NCI-H128 (cell line): ENCODE measurements at regions not wholly inside any gene's neighbourhood (a gene's known extent, or its start where the extent isn't known, plus 50 kb on each side); places are given as distances from the start of the nearest gene placed in this dataset.

Experiments
- DNase-seq: peaks from one replicate; lab custom pipeline; 2025; ENCODE audit not compliant: unreplicated experiment; lab: John Stamatoyannopoulos, UW

DNA sequence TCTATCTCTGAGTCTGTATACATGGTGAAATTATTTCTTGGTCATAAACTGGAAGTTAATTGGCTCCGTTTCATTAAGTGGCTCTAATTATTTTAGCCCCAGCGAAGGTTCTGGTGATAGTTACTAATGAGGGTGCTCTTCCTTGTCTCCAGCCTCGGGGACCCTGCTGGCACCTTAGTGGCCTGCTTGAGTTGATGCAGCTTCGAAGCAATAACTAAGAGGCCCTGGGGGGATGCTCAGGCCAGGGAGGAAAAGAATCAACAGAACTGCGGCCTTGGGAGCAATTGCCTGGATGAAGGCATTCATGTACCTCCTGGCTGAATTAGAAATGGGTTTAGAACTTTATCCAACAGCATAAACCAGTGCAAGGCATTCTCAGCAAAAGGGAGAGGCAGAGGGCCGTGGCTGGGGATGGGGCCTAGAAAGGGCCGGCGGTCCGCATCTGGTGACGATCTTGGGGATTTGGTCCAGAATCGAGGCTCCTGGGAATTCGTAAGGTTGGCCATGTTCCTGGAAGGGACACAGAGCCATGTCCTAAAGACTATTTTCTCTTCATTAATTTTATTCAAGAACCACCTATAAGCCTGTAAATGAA is 100.0 kb upstream of the AJAP1 start:
- DNase-seq = no peak

DNA sequence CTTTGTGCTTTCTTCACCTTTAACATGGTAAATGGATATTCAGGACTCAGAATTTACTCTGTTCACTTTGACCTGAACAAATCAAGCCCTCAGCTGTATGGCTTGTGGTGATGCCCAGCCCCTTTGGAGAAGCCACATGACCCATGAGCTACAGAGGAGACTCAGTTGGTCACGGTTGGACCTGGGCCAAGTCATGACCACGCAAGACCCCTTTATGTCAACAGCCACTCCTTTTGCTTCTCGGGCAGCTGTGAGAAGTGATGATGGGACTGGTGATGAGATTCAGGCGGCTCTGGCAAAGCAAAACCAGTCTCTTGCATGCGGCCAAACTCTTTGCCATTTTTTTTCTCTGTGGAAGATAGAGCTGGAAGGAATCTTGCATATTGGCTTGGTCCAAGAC is 96.5 kb upstream of the AJAP1 start:
- DNase-seq = no peak

DNA sequence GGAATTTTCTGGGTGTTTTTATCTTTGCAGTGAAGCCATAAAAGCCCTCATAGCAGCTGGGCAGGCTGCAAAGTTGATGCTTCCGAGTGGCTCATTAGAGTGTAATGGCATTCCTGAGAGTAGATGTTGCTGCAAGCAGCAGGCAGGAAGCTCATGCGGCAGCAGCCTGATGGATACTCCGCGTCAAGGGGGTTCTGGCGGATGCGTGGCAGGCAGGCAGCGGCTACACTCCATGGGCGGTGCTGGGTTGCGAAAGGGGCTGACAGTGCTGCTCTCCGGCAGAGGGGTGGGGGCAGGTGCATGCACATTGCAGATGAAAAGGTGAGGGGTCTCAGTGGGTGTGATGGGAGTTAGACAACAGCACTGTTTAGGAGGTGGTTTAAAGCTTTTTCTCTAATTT is 93.2 kb upstream of the AJAP1 start:
- no peak for DNase-seq

DNA sequence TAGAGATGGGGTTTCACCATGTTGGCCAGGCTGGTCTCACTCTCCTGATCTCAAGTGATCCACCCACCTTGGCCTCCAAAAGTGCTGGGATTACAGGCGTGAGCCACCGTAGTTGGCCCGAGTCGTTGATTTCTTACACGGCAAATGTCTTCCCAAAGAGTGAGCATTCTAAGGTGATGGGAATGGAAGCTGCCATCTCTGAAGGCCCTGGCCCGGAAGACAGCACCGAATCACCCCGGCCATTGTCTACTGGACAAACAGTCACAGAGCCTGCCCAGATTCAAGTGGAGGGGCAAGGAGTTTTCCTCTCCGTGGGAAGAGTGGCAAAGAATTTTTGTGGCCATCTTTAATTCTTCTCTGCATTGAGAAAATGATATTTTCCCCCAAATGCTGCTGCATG is 92.1 kb upstream of the AJAP1 start:
- DNase-seq = no peak

DNA sequence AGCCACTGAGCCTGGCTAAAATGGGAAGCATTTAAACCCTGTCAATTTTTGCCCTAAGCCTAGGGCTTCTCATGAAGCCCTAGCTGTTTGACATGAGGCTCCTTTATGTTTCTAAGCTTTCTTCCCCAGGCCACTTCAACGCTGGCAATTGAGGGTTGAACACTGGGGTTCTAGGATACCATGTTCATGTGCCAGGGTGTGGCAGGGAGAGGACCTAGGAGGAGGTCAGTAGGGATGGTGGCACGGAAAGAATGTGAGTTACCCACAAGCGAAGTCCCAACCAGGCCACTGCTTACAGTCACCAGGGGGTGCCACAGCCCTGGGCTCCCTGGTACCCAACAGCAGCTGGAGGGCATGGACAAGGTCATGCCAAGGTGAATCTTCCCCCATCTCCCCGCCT is 90.8 kb upstream of the AJAP1 start:
- no peak for DNase-seq

DNA sequence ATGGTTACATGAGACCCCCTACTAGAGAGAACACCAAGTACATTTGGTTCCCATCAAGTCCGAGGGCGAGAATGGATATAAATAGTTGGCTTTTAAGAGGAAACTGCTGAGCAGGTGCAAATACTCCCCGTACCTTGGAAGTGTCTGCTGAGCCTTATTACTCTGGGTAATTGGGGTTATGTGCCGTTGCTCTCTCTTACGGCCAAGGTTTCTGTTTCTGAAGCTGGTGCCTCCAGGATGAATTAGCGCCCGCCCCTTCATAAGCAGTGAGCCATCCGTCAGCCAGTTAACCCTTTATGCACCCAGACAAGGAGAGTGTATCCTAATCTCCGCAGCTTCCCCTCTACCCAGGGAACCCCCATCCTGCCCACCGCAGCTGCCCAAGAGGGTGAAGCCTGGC is 90.4 kb upstream of the AJAP1 start:
- no peak for DNase-seq

DNA sequence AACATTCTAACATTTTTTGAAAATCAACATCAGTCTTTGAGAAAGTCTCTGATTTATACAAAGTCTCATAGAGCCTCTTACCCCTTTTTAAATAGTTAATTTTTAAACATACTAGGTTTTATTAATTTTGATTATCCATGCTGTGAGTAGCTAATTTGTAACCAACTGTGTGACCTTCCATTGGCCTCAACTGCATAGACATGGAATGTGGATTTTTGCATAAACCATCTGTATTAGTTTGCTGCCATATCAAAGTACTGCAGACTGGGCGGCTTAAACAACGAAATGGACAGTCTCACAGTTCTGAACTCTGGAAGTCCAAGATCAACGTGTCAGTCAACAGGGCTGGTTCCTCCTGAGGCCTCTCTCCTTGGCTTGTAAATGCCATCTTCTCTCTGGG is 89.2 kb upstream of the AJAP1 start:
- no peak for DNase-seq

DNA sequence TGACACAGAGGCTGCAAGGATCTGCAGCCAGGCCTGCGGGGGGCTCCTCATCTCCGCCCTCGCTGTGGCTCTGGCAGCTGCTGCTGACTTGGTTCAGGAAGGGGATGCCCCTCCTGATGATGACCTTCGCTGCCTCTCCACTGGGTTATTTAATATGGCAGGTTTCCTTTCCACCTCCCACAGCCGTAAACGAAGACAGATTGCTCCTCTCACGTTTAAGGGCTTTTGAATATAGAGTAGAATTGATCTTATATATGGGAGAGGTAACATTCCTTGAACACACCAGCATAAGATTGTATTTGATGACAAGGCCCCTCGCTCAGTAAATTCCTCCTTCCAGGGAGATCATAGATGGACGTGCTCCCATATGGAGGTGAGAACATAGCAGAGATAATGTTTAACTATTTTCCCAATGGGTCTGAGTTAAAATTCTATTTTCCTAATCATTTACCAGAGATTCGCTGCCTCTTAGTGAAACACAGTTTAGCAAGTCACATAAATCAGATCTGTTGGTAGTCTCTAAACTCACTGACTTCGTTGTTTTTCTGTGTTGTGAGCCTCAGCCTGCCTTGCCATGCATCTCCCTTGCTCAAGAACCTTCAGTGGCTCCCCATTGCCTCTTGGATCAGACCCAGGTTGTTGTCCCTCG is 88.5 kb upstream of the AJAP1 start:
- no peak for DNase-seq

DNA sequence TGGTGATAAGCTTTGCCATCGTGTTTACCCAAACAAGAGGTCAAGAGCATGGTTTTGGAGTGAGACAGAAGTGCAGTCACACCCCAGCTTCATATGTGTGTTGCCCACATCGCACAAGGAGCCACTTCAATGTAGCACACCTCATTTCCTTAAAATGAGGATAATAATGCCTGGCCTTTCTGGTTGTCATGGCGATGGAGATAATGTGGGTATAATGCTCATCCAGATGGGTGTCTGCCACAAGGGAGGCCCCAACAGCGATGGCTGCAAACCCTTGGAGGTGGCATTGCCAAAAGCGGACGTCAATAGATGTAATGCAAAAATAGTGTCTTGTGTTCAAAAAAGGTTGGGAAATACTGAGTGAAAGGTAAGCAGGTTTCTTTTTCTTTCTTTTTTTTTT is 83.1 kb upstream of the AJAP1 start:
- no peak for DNase-seq

DNA sequence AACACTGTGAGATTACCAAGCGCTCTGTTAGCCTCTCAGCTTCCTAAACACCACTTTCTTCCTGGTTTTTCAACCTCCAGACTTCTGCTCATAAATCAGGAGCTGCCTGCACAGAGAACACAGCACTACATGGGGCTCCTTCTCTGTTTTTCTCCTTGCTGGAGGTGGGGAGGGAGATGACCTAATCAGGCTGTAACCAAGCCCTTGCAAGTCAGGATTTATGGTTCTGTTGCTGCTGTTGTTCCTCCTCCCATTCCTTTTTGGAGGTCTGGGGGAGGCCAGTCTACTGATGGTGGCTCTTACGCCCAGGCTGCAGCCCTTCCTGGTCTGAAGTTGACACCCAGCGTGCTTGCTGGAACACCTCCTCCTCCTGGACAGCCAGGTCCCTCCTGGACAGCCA is 80.9 kb upstream of the AJAP1 start:
- DNase-seq = no peak

DNA sequence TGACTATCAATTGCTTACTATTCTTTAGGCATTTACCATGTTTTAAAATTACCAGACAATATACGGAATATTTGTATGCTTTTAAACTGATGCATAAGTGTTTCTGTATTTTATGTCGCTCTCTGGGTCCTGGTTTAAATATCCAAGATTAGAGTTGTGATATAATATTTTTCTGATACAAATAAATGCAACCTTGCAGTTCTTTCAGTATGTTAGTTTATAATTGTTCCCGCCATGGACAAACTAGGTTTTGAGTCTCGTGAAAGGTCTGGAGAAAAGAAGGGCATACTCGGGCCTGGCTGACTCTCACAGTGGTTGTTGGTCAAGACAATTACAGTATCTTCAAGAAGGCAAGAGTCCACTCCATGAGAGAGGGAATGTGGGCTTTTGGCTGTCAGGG is 72.6 kb upstream of the AJAP1 start:
- no peak for DNase-seq

DNA sequence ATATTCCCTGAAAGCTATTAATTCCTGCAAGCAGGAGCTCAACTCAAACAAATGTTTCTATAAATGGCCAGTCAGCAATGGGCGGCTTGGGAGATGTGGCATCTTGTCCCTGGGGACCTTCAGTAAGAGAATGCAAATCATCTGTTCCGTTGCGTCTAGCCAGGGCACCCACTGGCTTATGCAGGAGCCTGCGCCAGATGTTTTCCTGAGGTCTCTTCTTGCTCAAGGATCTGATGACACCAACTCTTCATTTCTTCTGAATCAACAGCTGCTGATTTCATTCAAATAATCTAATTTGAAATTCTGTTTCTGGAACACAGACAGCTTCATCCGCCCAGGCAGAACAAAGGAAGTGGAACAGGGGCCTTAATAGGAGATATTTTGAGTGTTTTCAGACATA is 70.0 kb upstream of the AJAP1 start:
- DNase-seq = no peak

DNA sequence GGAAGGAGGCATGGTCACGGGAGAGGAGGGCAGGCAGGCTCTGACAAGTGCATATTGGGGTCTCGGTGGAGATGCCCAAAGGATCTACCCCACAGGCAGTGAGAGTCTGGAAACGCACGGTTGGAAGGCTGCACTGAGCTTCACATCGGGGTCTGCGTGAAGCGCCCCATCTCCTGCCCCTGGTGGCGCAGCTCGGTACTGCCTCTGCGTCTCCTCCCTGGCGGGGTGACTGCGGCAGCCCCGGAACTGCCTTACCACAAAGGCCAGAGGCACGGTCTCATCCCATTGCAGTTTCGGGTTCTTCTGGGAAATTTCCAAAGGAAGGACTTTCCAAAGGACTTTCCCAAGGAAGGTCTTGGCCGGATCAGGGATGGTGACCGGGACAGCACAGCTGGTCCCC is 69.2 kb upstream of the AJAP1 start:
- no peak for DNase-seq

DNA sequence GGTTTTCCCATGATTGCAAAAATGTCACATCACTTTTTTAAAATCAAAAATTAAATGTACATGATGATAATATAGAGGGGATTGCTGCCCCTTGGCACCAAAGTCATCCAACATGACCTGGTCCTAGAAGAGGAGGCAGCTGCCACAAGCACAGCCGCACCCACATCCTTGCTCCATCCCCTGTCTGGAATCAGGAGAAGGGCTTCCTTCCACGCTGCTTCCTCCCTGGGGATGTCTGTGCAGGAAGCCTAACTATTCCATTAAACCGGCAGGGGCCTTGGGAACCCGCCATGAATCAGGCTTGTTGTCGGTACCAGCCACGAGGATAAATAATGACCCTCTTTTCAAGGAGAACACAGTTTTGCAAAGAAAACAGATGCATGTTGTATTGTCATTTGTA is 68.7 kb upstream of the AJAP1 start:
- DNase-seq = no peak

DNA sequence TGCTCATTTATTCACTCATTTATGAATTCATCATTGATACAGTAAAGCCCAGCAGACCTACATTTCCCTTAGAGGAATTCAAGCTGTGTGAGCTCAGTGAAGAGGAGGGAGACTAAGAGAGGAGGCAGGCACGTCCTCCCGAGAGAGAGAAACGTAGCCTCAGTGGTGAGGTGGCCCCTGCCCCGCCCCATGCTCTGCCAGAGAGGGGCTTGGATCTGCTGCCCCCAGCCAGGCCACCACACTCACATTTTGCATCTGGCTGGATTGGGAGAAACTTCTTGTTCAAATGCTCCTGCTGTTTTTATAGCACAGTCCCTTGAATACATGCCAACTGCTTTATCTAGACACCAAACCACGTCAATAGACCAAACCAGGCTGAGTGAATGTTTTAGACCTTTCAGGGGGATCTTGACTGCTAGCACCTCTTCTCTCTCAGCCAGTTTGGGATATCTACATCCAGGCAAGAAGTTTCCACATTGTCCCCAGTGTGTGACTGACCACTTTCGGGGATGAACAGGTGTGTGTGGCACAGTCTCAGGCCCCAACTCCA is 67.7 kb upstream of the AJAP1 start:
- DNase-seq = no peak

DNA sequence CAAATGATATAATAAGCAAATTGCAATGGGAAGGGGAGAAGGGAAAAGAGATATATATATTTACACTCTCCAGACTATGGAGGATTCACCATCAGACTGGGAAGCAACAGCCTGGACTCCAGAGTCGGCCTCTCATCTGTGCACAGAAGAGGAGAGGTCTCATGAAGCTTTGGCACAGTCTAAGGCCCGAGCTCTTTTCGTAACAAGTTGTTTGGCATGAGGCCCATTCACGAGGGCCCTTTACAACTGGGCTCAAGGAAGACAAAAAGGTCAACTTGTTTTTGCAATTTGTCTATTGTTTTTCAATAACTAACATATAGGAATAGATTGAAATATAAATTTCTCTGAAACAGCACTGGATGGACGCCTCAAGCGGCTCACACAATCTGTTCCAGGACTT is 66.7 kb upstream of the AJAP1 start:
- no peak for DNase-seq

DNA sequence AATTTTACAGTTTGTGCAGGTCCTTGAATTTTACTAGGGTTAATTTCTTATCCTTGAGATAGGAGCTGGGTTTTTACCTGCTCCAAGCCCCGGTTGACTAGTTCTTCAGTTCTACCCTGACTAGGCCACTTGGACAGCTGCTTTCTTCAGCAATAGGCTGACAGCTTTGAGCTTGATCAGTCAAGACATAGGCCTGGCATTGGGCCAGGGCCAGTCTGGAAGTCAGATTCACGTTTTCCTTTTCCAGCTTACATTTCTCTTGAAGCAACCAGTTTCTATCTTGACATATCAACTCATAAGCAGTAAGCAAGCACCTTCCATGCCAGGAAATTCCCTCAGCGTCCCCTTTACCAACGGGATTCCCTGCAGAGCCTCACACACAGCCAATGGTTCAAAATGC is 63.7 kb upstream of the AJAP1 start:
- no peak for DNase-seq

DNA sequence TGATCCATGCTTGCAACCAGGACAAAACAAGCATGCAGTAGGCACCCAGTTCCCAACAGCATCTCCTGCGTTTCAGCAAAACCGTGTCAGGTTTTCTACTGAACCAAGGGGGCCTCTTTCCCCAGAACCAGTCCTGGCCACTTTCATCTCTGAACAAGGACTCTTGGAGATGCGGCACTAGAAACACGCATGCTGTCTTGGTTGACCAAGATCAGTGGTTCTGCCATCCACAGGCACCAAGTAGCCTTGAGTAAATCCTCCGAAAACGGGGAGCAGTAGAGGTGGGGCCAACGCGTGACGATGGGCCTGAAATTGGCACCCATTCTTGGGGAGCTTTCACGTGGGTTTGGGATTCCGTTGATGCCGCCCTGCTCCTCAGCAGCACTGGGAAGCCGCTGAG is 62.5 kb upstream of the AJAP1 start:
- DNase-seq = no peak

DNA sequence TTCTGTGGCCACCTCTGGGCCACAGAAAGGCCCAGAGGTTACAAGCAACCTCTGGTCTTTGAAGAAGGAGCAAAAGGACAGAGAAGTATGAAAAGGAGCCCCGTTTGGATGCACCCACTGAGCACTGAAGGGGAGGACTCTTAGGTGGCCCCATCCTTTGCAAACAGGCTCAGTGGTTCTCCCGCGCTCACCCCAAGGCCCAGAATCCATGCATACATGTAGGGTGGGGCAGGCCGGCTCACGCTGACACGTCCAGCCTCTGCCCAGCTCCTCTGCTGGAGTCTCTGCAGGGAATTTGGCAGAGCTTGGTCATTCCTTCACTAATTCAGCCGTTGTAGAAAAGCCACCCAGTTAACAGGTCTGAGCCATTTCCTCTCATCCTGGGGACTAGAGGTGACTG is 61.3 kb upstream of the AJAP1 start:
- DNase-seq = no peak

DNA sequence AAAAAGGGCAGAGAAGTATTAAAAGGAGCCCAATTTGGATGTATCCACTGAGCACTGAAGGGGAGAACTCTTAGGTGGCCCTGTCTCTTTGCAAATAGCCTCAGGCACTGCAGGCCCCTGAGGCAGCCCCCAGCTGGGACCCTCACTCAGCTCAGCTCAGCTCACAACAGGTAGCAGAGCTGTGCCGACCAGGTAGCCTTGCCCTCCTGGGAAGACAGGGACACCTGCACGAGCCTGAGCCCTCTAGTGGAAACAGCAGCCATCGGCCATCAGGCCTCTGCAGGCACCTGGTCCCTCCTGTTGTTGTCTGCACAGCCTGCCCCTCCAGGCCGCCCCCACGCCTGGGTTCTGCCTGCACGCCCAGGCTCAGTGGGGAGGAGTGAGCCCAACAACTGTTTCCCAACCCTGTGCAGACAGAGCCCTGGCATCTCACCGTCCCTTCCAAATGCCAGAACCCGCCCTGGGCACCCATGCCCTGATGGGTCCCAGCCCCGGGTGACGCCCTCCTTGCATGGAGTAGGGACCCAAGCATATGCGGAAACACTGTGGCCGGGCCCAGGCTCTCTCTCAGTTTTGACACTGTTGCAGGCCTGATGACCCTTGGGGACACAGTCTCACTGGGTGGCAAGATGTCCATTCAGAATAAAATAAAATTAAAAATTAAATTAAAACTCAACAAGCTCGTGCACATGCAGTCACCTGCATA is 60.0 kb upstream of the AJAP1 start:
- no peak for DNase-seq

DNA sequence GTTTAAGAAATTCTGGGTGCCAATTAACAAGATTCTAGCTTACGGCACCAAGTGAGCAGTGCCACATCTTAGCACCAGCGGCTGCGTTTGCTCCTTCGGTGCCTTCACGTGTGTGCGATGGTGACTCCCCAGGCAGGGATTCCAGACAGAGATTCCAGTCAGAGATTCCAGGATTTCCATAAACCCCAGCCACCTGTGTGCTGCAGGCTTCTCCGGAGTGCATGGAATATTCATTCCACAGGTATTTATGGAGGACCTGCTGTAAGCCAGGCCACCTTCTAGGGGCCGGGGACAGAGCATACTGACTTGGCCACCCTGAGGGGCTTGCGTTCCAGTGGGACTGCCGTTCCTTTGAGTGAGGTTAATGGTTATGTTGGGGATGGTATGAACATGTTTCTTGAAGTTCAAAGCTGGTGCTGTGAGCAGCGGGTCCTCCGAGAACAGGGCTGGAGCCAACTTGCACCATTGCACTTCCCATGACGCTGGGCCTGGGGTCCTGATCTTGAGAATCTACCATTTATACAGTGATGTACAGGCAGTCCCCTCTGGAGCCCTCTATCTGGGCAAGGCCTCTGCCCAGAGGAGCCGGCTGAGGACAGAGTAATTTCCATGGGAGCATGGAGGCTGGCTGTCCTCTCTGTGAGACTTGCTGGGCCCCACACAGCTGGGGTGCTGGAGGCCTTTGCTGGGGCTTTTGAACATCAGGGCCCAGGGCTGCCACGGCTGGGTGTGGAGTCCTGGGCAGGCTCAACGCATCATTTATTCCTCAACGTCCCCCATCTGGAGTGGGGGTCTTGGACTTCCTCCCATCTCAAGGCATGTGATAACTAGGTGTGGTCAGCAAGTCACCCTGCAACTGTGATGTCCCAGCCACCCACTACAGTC is 58.8 kb upstream of the AJAP1 start:
- DNase-seq = no peak

DNA sequence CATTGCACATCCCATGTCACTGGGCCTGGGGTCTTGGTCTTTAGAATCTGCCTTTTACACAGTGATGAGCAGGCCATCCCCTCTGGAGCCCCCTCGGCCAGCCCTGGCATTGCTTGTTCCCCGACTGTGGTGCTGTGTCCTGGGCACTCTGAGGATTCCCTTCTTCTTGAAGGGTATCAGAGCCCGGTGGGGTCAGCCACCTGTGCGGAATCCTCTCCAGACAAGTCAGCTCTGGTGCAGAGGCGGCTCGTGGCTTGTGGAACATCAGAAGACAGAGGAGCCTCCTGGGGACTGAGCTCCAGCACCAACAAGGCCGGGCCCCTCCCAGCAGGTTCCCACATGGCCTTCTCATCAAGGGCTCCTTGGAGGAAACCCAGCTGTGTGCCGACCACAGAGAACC is 57.9 kb upstream of the AJAP1 start:
- DNase-seq = no peak
